Stimulated activated naive CD8-positive, alpha-beta T cell treated with anti-CD3 and anti-CD28 coated beads, Interleukin-15, amount 100 ng/mL, for 72 hours (primary cell): ENCODE measurements at regions not wholly inside any gene's neighbourhood (a gene's known extent, or its start where the extent isn't known, plus 50 kb on each side); places are given as distances from the start of the nearest gene placed in this dataset.

Experiments used
- ATAC-seq: fragments of 150-1000 bp; cut with Tn5 transposase; 2 replicates; pipeline ENCODE4 v1.10.0; 2021; ENCODE audit warnings: mild to moderate bottlenecking, moderate library complexity
- DNase-seq, 2 donors: peaks; one replicate each; pipeline ENCODE4 v3.0.0; 2021 to 2022
- H3K27ac Mint-ChIP-seq, 2 donors: one replicate each; pipeline ENCODE4 v1.8.0; 2022; ENCODE audit warnings: mild to moderate bottlenecking in 2 of 2, mixed read lengths in 2 of 2, moderate library complexity in 2 of 2
- H3K27me3 Mint-ChIP-seq: one replicate; pipeline ENCODE4 v1.8.0; 2022; ENCODE audit warnings: mixed read lengths
- H3K4me1 Mint-ChIP-seq: one replicate; pipeline ENCODE4 v1.8.0; 2022; ENCODE audit warnings: mild to moderate bottlenecking, mixed read lengths
- H3K4me3 Mint-ChIP-seq, 2 donors: one replicate each; pipeline ENCODE4 v1.8.0; 2022; ENCODE audit warnings: mild to moderate bottlenecking in 2 of 2, mixed read lengths in 2 of 2, moderate library complexity in 1 of 2
- H3K9me3 Mint-ChIP-seq, 2 donors: one replicate each; pipeline ENCODE4 v1.8.0; 2022; ENCODE audit warnings: mixed read lengths in 2 of 2

DNA sequence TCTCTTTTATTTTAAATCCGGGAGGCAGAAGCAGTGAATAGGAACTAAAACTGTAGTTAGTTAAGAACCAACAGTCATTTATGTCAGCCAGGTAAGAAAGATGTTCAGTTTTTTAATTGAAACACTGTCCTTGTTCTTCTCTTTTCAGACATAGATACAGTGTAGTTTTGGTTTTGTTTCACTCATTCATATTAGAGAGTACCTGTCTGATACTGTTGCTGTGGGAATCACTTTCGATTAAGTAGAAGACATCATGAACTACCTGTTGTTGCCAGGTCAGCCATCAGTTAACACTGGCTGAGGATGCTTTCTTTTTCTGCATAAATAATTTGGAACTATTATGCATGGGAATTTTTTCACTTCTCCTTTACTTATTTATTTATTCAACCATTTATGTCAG, 700.4 kb downstream of the OTOL1 start:
- Mint-ChIP-seq H3K4me1 (no peaks in the 10 kb centered on the region), H3K27me3 (no peaks in the 10 kb centered on the region), H3K9me3 (peaks cover 0 to 7% of the 10 kb centered on the region in 2 donors), H3K4me3 (no peak overlapping the region), H3K27ac (no peak overlapping the region)
- DNase-seq = no peak
- ATAC-seq = no peak

DNA sequence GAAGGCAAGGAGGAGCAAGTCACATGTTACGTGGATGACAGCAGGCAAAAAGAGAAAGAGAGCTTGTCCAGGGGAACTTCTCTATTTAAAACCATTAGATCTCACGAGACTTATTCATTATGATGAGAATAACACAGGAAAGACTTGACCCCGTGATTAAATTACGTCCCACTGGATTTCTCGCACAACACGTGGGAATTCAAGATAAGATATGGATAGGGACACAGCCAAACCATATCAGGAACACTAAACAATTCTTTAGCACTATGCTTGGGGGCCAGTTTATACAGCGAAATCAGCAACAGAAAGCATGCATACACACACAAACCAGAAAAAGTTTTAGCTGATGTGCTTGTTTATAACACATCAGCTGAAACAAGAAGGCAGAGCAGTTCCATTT, 704.2 kb downstream of the OTOL1 start:
- Mint-ChIP-seq H3K9me3 (no peaks in the 10 kb centered on the region), H3K4me3 (no peak overlapping the region), H3K27ac (no peak overlapping the region), H3K4me1 (no peaks in the 10 kb centered on the region), H3K27me3 (no peaks in the 10 kb centered on the region)
- ATAC-seq = no peak
- no peak for DNase-seq

DNA sequence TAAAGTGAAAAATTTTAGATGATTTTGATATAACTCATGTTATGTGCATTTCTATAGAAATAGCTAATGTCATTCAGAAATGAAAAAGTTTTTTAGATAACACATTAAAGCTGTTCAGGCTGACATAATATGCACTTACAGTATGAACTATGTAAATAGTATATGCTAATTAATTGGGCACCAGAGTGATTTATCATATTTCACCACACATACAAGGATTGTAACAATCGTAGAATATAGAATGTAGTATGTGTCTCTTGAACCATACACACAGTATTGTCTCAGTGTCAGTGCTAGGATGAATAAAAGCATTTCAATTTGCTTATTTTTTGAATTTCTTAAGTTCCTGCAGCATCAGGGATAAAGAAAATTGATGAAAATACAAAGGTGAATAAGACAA, 710.0 kb downstream of the OTOL1 start:
- ATAC-seq (no peak), DNase-seq (no peak)
- no peak overlapping the region for H3K4me3 Mint-ChIP-seq
- no peak overlapping the region for H3K27ac Mint-ChIP-seq
- no peaks in the 10 kb centered on the region for H3K4me1 Mint-ChIP-seq
- H3K9me3 Mint-ChIP-seq = no peaks in the 10 kb centered on the region
- H3K27me3 Mint-ChIP-seq = no peaks in the 10 kb centered on the region

GRCh38 chr3:162211470-162211869, 714.9 kb downstream of the OTOL1 start:
- Mint-ChIP-seq H3K27ac (no peak overlapping the region), H3K4me1 (no peaks in the 10 kb centered on the region), H3K27me3 (no peaks in the 10 kb centered on the region), H3K9me3 (no peaks in the 10 kb centered on the region), H3K4me3 (no peak overlapping the region)
- DNase-seq (no peak), ATAC-seq (no peak)

DNA sequence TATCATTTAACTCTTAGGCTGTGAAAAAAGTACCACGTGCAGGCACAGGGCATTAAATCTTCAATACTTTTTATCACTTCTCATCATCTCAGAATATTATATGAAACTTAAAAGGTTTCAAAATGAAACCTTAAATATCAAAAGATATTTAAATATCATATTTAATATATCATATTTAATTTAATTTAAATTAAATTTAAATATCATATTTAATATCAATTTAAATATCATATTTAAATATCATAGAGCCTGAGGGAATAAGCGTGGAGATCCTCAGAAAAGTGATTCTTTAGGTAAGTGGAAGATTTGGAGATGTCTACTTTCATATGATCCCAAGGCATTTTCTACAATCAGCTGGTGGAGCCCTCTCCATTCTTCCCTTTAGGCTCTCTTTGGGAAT, 716.6 kb downstream of the OTOL1 start:
- no peak for ATAC-seq
- no peaks in the 10 kb centered on the region for H3K9me3 Mint-ChIP-seq

GRCh38 chr3:162213956-162214355, 717.3 kb downstream of the OTOL1 start:
- no peak overlapping the region for H3K4me3 Mint-ChIP-seq

More for the DNA sequence above, 716.6 kb downstream of the OTOL1 start:
- H3K4me3 Mint-ChIP-seq = no peak overlapping the region
- H3K27me3 Mint-ChIP-seq = no peaks in the 10 kb centered on the region
- no peaks in the 10 kb centered on the region for H3K4me1 Mint-ChIP-seq
- H3K27ac Mint-ChIP-seq = no peak overlapping the region
- DNase-seq = no peak

DNA sequence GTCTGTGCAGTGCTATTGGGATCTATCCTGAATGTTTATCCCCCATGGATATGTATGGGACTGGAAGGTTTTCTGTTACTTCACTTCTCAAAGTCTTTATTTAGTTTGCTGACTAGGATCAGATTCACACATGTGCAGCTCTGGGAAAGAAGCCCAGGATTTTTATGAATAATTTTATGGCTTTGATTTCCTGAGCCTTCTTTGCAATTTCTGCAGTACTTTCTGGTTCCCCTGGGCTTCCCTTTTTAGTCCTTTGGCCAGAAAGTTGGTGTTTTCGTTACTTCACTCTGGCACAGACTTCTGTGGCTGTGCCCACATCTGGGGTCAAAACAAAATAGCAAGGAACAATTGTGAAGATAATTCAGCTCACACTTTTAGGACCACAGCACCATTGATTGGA, 721.0 kb downstream of the OTOL1 start:
- ATAC-seq (no peak), DNase-seq (no peak)
- Mint-ChIP-seq H3K4me1 (no peaks in the 10 kb centered on the region), H3K9me3 (peaks cover 5 to 6% of the 10 kb centered on the region in 2 donors), H3K27ac (no peak overlapping the region), H3K27me3 (no peaks in the 10 kb centered on the region), H3K4me3 (no peak overlapping the region)

More at GRCh38 chr3:162213956-162214355, 717.3 kb downstream of the OTOL1 start:
- Mint-ChIP-seq H3K27me3 (no peaks in the 10 kb centered on the region), H3K9me3 (no peaks in the 10 kb centered on the region), H3K4me1 (no peaks in the 10 kb centered on the region), H3K27ac (no peak overlapping the region)
- DNase-seq = no peak
- no peak for ATAC-seq

- no peaks in the 10 kb centered on the region for H3K4me1 Mint-ChIP-seq
- H3K27ac Mint-ChIP-seq = no peak overlapping the region
- peaks cover 5 to 6% of the 10 kb centered on the region in 2 donors for H3K9me3 Mint-ChIP-seq
- ATAC-seq = no peak
- H3K27me3 Mint-ChIP-seq = no peaks in the 10 kb centered on the region
- H3K4me3 Mint-ChIP-seq = no peak overlapping the region
- no peak for DNase-seq
These were observed 721.9 kb downstream of the OTOL1 start for GRCh38 chr3:162218479-162218878.

GRCh38 chr3:162224746-162225145, 728.1 kb downstream of the OTOL1 start:
- no peak overlapping the region for H3K27ac Mint-ChIP-seq
- no peak overlapping the region for H3K4me3 Mint-ChIP-seq
- no peaks in the 10 kb centered on the region for H3K27me3 Mint-ChIP-seq
- H3K9me3 Mint-ChIP-seq = peaks cover 8 to 22% of the 10 kb centered on the region in 2 donors
- ATAC-seq = no peak
- DNase-seq = no peak
- H3K4me1 Mint-ChIP-seq = no peaks in the 10 kb centered on the region

GRCh38 chr3:162236949-162237348, 740.3 kb downstream of the OTOL1 start:
- H3K4me1 Mint-ChIP-seq = no peaks in the 10 kb centered on the region
- no peaks in the 10 kb centered on the region for H3K9me3 Mint-ChIP-seq
- H3K27me3 Mint-ChIP-seq = no peaks in the 10 kb centered on the region
- H3K4me3 Mint-ChIP-seq = no peak overlapping the region
- no peak overlapping the region for H3K27ac Mint-ChIP-seq
- DNase-seq (no peak), ATAC-seq (no peak)

GRCh38 chr3:162250782-162251181, 754.2 kb downstream of the OTOL1 start:
- Mint-ChIP-seq H3K27me3 (no peaks in the 10 kb centered on the region), H3K4me1 (no peaks in the 10 kb centered on the region), H3K9me3 (peaks cover 7 to 22% of the 10 kb centered on the region in 2 donors), H3K27ac (no peak overlapping the region), H3K4me3 (no peak overlapping the region)
- ATAC-seq (no peak), DNase-seq (no peak)

DNA sequence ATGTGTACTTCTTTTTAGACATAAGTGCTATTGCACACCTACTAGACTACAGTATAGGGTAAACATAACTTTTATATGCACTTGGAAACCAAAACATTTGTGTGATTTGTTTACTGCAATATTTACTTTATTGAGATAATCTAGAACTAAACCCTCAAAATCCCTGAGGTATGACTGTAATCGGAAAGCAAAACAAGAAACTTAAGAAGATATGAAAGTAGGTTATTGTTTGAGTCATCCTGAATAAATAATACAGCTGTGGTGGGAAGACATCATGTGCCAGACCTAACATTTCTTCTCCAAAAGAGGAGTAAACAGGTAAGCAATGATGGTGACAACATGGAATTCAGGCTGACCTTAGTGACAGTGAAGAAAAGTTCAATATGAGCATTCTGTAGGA, 765.5 kb downstream of the OTOL1 start:
- Mint-ChIP-seq H3K4me1 (no peaks in the 10 kb centered on the region), H3K4me3 (no peak overlapping the region), H3K27ac (no peak overlapping the region), H3K9me3 (peaks cover 7 to 8% of the 10 kb centered on the region in 2 donors), H3K27me3 (no peaks in the 10 kb centered on the region)
- DNase-seq = no peak
- no peak for ATAC-seq

- Mint-ChIP-seq H3K4me3 (no peak overlapping the region), H3K27me3 (no peaks in the 10 kb centered on the region), H3K27ac (no peak overlapping the region), H3K9me3 (peaks cover 6 to 7% of the 10 kb centered on the region in 2 donors), H3K4me1 (no peaks in the 10 kb centered on the region)
- no peak for ATAC-seq
- DNase-seq = no peak
These were observed 767.0 kb downstream of the OTOL1 start for GRCh38 chr3:162263596-162263995.

GRCh38 chr3:162269636-162270458, 773.2 kb downstream of the OTOL1 start:
- H3K4me3 Mint-ChIP-seq = no peak overlapping the region
- H3K27ac Mint-ChIP-seq = no peak overlapping the region
- ATAC-seq (no peak), DNase-seq (no peak)
- H3K27me3 Mint-ChIP-seq = no peaks in the 10 kb centered on the region
- H3K9me3 Mint-ChIP-seq = no peaks in the 10 kb centered on the region
- no peaks in the 10 kb centered on the region for H3K4me1 Mint-ChIP-seq

DNA sequence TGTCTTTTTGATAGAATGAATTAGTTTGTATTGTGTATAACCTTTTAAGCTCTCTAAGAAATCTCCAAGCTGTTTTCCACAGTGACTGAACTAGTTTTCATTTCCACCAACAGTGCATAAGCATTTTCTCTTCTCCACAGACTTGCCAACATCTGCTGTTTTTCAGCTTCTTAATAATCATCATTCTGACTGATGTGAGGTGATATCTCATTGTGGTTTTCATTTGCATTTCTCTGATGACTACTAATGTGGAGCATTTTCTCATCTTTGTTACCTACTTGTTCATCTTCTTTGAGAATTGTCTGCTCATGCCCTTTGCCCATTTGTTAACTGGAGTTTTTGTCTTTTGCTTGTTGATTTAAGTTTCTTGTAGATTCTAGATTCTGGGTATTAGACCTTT, 777.5 kb downstream of the OTOL1 start:
- ATAC-seq (no peak), DNase-seq (no peak)
- H3K9me3 Mint-ChIP-seq = peaks cover 0 to 8% of the 10 kb centered on the region in 2 donors

DNA sequence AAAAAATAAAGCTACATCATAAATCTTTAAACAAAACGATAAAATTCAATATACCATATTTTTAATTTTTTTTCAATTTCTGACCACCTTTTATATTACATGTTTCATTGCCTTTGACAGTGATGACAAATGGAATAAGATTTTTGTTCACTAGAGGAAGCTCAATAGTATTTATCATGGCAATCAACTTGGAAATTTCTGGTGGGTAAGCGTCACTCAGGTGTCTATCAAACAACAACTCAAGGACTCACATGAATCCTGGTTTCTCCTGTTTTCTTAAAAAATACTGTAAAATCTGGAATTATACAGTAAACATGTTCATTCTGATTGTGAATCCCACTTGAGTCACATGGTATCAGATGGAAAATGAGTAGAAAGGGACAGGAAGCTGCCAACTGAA, 782.2 kb downstream of the OTOL1 start:
- Mint-ChIP-seq H3K27me3 (no peaks in the 10 kb centered on the region), H3K4me3 (no peak overlapping the region), H3K27ac (no peak overlapping the region), H3K9me3 (peaks cover 0 to 8% of the 10 kb centered on the region in 2 donors), H3K4me1 (no peaks in the 10 kb centered on the region)
- DNase-seq (no peak), ATAC-seq (no peak)

More for the DNA sequence above, 777.5 kb downstream of the OTOL1 start:
- Mint-ChIP-seq H3K27ac (no peak overlapping the region), H3K4me3 (no peak overlapping the region), H3K4me1 (no peaks in the 10 kb centered on the region), H3K27me3 (no peaks in the 10 kb centered on the region)

DNA sequence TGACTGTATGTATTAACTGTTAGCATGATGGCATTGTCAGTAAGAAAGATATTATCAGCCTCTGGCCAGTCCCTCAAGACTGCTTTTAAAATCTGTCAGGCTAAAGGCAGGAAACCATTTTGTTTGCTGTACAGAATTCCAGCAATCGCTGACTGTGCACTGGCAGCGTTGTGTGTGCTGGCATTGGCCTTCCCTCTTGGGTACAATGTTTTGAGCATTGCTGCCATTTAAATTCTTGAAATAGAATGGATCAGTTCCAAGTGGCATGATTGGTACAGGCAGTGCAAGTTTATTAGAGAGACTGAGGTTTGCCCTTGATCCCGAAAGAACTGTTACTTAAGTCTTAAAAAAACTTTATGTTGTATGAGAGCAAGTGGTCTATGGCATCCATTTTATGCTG, 788.7 kb downstream of the OTOL1 start:
- Mint-ChIP-seq H3K9me3 (no peaks in the 10 kb centered on the region), H3K27me3 (no peaks in the 10 kb centered on the region), H3K27ac (no peak overlapping the region), H3K4me3 (no peak overlapping the region), H3K4me1 (no peaks in the 10 kb centered on the region)
- ATAC-seq (no peak), DNase-seq (no peak)
